H9 (cell line): ENCODE measurements at regions not wholly inside any gene's neighbourhood (a gene's known extent, or its start where the extent isn't known, plus 50 kb on each side); places are given as distances from the start of the nearest gene placed in this dataset.
A peak's percentile ranks its signal among the peaks of the same experiment; 100 is the strongest.

ENCODE experiments used
- DNase-seq: peaks from one replicate; pipeline ENCODE4 v3.0.0-alpha.2; 2017
- H2AFZ ChIP-seq: one replicate; pipeline ENCODE4 v1.6.1; 2013; ENCODE audit warnings: mild to moderate bottlenecking, low read length, control low read depth, moderate library complexity
- H2AK5ac ChIP-seq: 2 replicates; pipeline ENCODE4 v1.6.1; 2013; ENCODE audit warnings: low read length, control low read depth, mixed read lengths; ENCODE audit not compliant: insufficient read length
- H2BK120ac ChIP-seq: one replicate; pipeline ENCODE4 v1.6.1; 2013; ENCODE audit warnings: low read depth, mild to moderate bottlenecking, low read length, control low read depth, inconsistent platforms; ENCODE audit not compliant: poor library complexity, severe bottlenecking
- H2BK12ac ChIP-seq: 2 replicates; pipeline ENCODE4 v1.6.1; 2013; ENCODE audit warnings: low read length, control low read depth, mixed read lengths, low read depth; ENCODE audit not compliant: insufficient read length
- H2BK15ac ChIP-seq: 2 replicates; pipeline ENCODE4 v1.6.1; 2013; ENCODE audit warnings: low read depth, low read length, control low read depth
- H2BK20ac ChIP-seq: one replicate; pipeline ENCODE4 v1.6.1; 2013; ENCODE audit warnings: low read depth, mild to moderate bottlenecking, low read length, control low read depth, inconsistent platforms; ENCODE audit not compliant: poor library complexity, severe bottlenecking
- H2BK5ac ChIP-seq: 2 replicates; pipeline ENCODE4 v1.6.1; 2013; ENCODE audit warnings: low read length, control low read depth, mixed read lengths; ENCODE audit not compliant: insufficient read length
- H3K14ac ChIP-seq: 2 replicates; pipeline ENCODE4 v1.6.1; 2013; ENCODE audit warnings: low read length, control low read depth; ENCODE audit not compliant: insufficient read depth
- H3K18ac ChIP-seq: 2 replicates; pipeline ENCODE4 v1.6.1; 2013; ENCODE audit warnings: low read depth, mild to moderate bottlenecking, mixed read lengths, low read length, control low read depth; ENCODE audit not compliant: insufficient read length
- H3K23ac ChIP-seq: 2 replicates; pipeline ENCODE4 v1.6.1; 2013; ENCODE audit warnings: low read length, control low read depth, mixed read lengths, low read depth; ENCODE audit not compliant: insufficient read length
- H3K23me2 ChIP-seq: 2 replicates; pipeline ENCODE4 v1.6.1; 2013; ENCODE audit warnings: low read depth, mild to moderate bottlenecking, mixed read lengths, low read length, control low read depth; ENCODE audit not compliant: insufficient read length, poor library complexity, severe bottlenecking
- H3K27ac ChIP-seq: 2 replicates; pipeline ENCODE4 v1.5.1; 2013; ENCODE audit warnings: low read length, control low read depth, mixed read lengths, low read depth; ENCODE audit not compliant: insufficient read length
- H3K27me3 ChIP-seq: 2 replicates; pipeline ENCODE4 v1.6.1; 2013; ENCODE audit warnings: low read length, control low read depth, inconsistent platforms; ENCODE audit not compliant: insufficient read depth
- H3K4ac ChIP-seq: 2 replicates; pipeline ENCODE4 v1.6.1; 2013; ENCODE audit warnings: low read depth, mild to moderate bottlenecking, control low read depth, inconsistent platforms, low read length, moderate library complexity
- H3K4me1 ChIP-seq: 2 replicates; pipeline ENCODE4 v1.6.1; 2013; ENCODE audit warnings: low read length, control low read depth, inconsistent platforms; ENCODE audit not compliant: insufficient read depth
- H3K4me2 ChIP-seq: 2 replicates; pipeline ENCODE4 v1.6.1; 2013; ENCODE audit warnings: low read length, control low read depth, mixed read lengths; ENCODE audit not compliant: insufficient read length, insufficient read depth
- H3K56ac ChIP-seq: 2 replicates; pipeline ENCODE4 v1.6.1; 2013; ENCODE audit warnings: low read depth, mild to moderate bottlenecking, mixed read lengths, low read length, control low read depth; ENCODE audit not compliant: insufficient read length
- H3K79me1 ChIP-seq: 2 replicates; pipeline ENCODE4 v1.6.1; 2013; ENCODE audit warnings: low read depth, mild to moderate bottlenecking, moderate library complexity, low read length, control low read depth, inconsistent platforms; ENCODE audit not compliant: insufficient read depth, poor library complexity, severe bottlenecking
- H3K79me2 ChIP-seq: 2 replicates; pipeline ENCODE4 v1.6.1; 2013; ENCODE audit warnings: low read length, control low read depth, inconsistent platforms; ENCODE audit not compliant: insufficient read depth
- H3K9ac ChIP-seq: 2 replicates; pipeline ENCODE4 v1.6.1; 2013; ENCODE audit warnings: low read length, control low read depth, mixed read lengths; ENCODE audit not compliant: insufficient read length; ENCODE audit errors: extremely low read depth
- H3K9me3 ChIP-seq: one replicate; pipeline ENCODE4 v1.6.1; 2013; ENCODE audit warnings: low read depth, low read length, inconsistent platforms; ENCODE audit not compliant: control insufficient read depth
- H3T11ph ChIP-seq: one replicate; pipeline ENCODE4 v1.6.1; 2013; ENCODE audit warnings: mild to moderate bottlenecking, low read length, control low read depth, inconsistent platforms
- H4K20me1 ChIP-seq: one replicate; pipeline ENCODE4 v1.6.1; 2013; ENCODE audit not compliant: control insufficient read depth, insufficient read length, insufficient read depth
- H4K5ac ChIP-seq: 2 replicates; pipeline ENCODE4 v1.6.1; 2013; ENCODE audit warnings: low read depth, mild to moderate bottlenecking, mixed read lengths, low read length, control low read depth; ENCODE audit not compliant: insufficient read length
- H4K8ac ChIP-seq: replicated peaks from 2 replicates; pipeline ENCODE4 v1.6.1; 2013; ENCODE audit warnings: low read length, control low read depth, mixed read lengths, low read depth; ENCODE audit not compliant: insufficient read length
- H4K91ac ChIP-seq: 2 replicates; pipeline ENCODE4 v1.6.1; 2013; ENCODE audit warnings: low read depth, mild to moderate bottlenecking, moderate library complexity, mixed read lengths, low read length, control low read depth; ENCODE audit not compliant: insufficient read length
- H3K27ac Mint-ChIP-seq, 3 experiments: 2 replicates in 2 of 3; 3 replicates in 1 of 3; pipeline ENCODE4 v1.8.0; 2020 to 2021; ENCODE audit warnings: mixed read lengths in 3 of 3, mild to moderate bottlenecking in 1 of 3, moderate library complexity in 1 of 3
- H3K27me3 Mint-ChIP-seq: 2 replicates; pipeline ENCODE4 v1.8.0; 2021; ENCODE audit warnings: low read depth, mild to moderate bottlenecking, moderate library complexity, mixed read lengths
- H3K36me3 Mint-ChIP-seq, 3 experiments: 2 replicates in 2 of 3; 3 replicates in 1 of 3; pipeline ENCODE4 v1.8.0; 2020 to 2021; ENCODE audit warnings: low read depth in 3 of 3, mixed read lengths in 3 of 3; ENCODE audit not compliant: insufficient read depth in 1 of 3
- H3K4me1 Mint-ChIP-seq, 2 experiments: 2 replicates each; pipeline ENCODE4 v1.8.0; 2020; ENCODE audit warnings: mixed read lengths in 2 of 2
- H3K4me3 Mint-ChIP-seq, 2 experiments: 2 replicates in 1 of 2; 3 replicates in 1 of 2; pipeline ENCODE4 v1.8.0; 2020 to 2021; ENCODE audit warnings: mild to moderate bottlenecking in 2 of 2, mixed read lengths in 2 of 2, moderate library complexity in 1 of 2
- H3K9me3 Mint-ChIP-seq, 2 experiments: 2 replicates in 1 of 2; 3 replicates in 1 of 2; pipeline ENCODE4 v1.8.0; 2020; ENCODE audit warnings: mild to moderate bottlenecking in 2 of 2, mixed read lengths in 2 of 2, moderate library complexity in 1 of 2
- WGBS: extraction: QIAGEN DNeasy Blood & Tissue Kit; methylation state at CpG from one replicate; pipeline ENCODE4 v1.1.7; 2013; ENCODE audit warnings: missing lambda C conversion rate, low lambda C conversion rate, mixed read lengths; ENCODE audit not compliant: insufficient read length; ENCODE audit errors: extremely low coverage; 5-methylcytosine and 5-hydroxymethylcytosine counted together
- TF ChIP-seq, protein P1 (sequence below): fragments of 200-600 bp; sonication (generic); conservative IDR thresholded peaks from 3 replicates; pipeline ENCODE4 v1.8.0; 2021; ENCODE audit warnings: antibody characterized with exemption, mild to moderate bottlenecking

DNA sequence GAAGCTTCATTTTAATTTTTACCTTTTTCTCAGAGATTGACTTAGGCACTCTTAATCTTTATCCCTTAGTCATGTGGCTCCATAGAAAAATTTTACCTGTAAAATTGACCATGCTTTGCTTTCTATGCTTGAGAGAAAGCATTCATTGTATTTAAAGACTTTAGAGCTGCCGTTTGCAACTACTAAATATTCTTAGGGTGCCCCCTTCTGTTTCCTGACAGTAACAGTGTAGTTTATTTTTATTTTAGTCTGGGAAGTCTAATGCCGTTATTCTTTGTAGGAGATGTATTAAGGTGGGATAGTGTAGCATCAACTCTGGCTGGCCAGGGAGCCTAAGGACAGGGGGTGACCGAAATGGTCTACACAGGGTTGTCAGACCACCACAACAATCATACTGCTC is 84.5 kb upstream of the SYNPR start:
- Histone ChIP-seq H3K14ac (no peak overlapping the region), H3K9me3 (no peaks in the 10 kb centered on the region), H3K79me1 (no peaks in the 10 kb centered on the region), H3K4ac (no peak overlapping the region), H4K5ac (no peak overlapping the region), H2BK20ac (no peak overlapping the region), H4K8ac (no peak overlapping the region), H3K79me2 (no peaks in the 10 kb centered on the region), H3K23ac (no peak overlapping the region), H3T11ph (no peak overlapping the region), H3K56ac (no peak overlapping the region), H4K91ac (no peak overlapping the region), H3K4me2 (no peak overlapping the region), H2AK5ac (no peak overlapping the region), H3K4me1 (no peaks in the 10 kb centered on the region), H3K9ac (no peak overlapping the region), H3K27ac (no peak overlapping the region), H4K20me1 (no peaks in the 10 kb centered on the region), H3K23me2 (no peaks in the 10 kb centered on the region), H3K18ac (no peak overlapping the region), H2BK5ac (no peak overlapping the region), H2BK12ac (no peak overlapping the region), H2BK120ac (no peak overlapping the region), H2AFZ (no peak overlapping the region), H3K27me3 (no peaks in the 10 kb centered on the region), H2BK15ac (no peak overlapping the region)
- Mint-ChIP-seq H3K36me3 (no peaks in the 10 kb centered on the region), H3K4me1 (peaks cover 3 to 9% of the 10 kb centered on the region in 2 experiments; a peak in 3 of 4 replicates), H3K9me3 (no peaks in the 10 kb centered on the region), H3K27ac (no peak overlapping the region), H3K27me3 (no peaks in the 10 kb centered on the region), H3K4me3 (no peak overlapping the region)
- DNase-seq, result no peak
- TF ChIP-seq, protein P1, sequence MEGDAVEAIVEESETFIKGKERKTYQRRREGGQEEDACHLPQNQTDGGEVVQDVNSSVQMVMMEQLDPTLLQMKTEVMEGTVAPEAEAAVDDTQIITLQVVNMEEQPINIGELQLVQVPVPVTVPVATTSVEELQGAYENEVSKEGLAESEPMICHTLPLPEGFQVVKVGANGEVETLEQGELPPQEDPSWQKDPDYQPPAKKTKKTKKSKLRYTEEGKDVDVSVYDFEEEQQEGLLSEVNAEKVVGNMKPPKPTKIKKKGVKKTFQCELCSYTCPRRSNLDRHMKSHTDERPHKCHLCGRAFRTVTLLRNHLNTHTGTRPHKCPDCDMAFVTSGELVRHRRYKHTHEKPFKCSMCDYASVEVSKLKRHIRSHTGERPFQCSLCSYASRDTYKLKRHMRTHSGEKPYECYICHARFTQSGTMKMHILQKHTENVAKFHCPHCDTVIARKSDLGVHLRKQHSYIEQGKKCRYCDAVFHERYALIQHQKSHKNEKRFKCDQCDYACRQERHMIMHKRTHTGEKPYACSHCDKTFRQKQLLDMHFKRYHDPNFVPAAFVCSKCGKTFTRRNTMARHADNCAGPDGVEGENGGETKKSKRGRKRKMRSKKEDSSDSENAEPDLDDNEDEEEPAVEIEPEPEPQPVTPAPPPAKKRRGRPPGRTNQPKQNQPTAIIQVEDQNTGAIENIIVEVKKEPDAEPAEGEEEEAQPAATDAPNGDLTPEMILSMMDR, result peak; percentile 80
- WGBS, result no CpG with 5 or more reads among the region's 3 CpGs
